ENCODE measurements at regions not wholly inside any gene's neighbourhood (a gene's known extent, or its start where the extent isn't known, plus 50 kb on each side); places are given as distances from the start of the nearest gene placed in this dataset.

GRCh38 chr2:234308073-234308812 lies 188.6 kb downstream of the ARL4C start:
- in situ Hi-C loops (cut with MboI; ENCODE audit: low pct_ligation_motif_present in 1 of 4, low pct_unique_long_range_greater_than_20kb in 1 of 4, low sequenced_read_pairs in 3 of 4) (no loop called here), intact Hi-C loops (cut with DNase I; ENCODE audit: low total_unique reads) (no loop called here)
- 60 to 88% methylated on average over 2 to 7 of the region's 7 CpGs for WGBS, 2 donors (ENCODE audit: low coverage in 1 of 2)
- H3K27ac ChIP-seq: peak overlapping the region; percentile 23 to 66 (median 39)
- H3K27me3 ChIP-seq: no peaks in the 10 kb centered on the region
- no peak overlapping the region for H3K4me3 ChIP-seq
- DNase-seq: no peak
- TF ChIP-seq CTCF (IDR thresholded peaks at IDR 0.05) (no peak), POLR2A (IDR thresholded peaks at IDR 0.05) (no peak)
- no peaks in the 10 kb centered on the region for H3K4me1 ChIP-seq
- no peaks in the 10 kb centered on the region for H3K36me3 ChIP-seq
- no peaks in the 10 kb centered on the region for H3K9me3 ChIP-seq

- WGBS, 2 donors (ENCODE audit: low coverage in 1 of 2): 89% methylated on average over 4 of the region's 4 CpGs; no CpG with 5 or more reads in 1 of the 2 donors
- H3K4me3 ChIP-seq: no peak overlapping the region
- no peaks in the 10 kb centered on the region for H3K9me3 ChIP-seq
- TF ChIP-seq CTCF (IDR thresholded peaks at IDR 0.05) (no peak), POLR2AphosphoS5 (IDR thresholded peaks at IDR 0.05) (no peak), EP300 (IDR thresholded peaks at IDR 0.05; ENCODE audit: low read depth) (no peak), POLR2A (IDR thresholded peaks at IDR 0.05) (no peak)
- DNase-seq: no peak
- in situ Hi-C loops (cut with MboI; ENCODE audit: low pct_ligation_motif_present in 1 of 4, low pct_unique_long_range_greater_than_20kb in 1 of 4, low sequenced_read_pairs in 3 of 4) (no loop called here), intact Hi-C loops (cut with DNase I; ENCODE audit: low total_unique reads) (no loop called here)
- no peaks in the 10 kb centered on the region for H3K27me3 ChIP-seq
- no peaks in the 10 kb centered on the region for H3K36me3 ChIP-seq
- H3K4me1 ChIP-seq: no peaks in the 10 kb centered on the region
- H3K27ac ChIP-seq: no peak overlapping the region
Observed at GRCh38 chr2:234307322-234307961, 189.4 kb downstream of the ARL4C start.

GRCh38 chr2:234306426-234307173 lies 190.3 kb downstream of the ARL4C start:
- Histone ChIP-seq H3K4me3 (no peak overlapping the region), H3K4me1 (no peaks in the 10 kb centered on the region), H3K36me3 (no peaks in the 10 kb centered on the region), H3K27ac (no peak overlapping the region), H3K27me3 (no peaks in the 10 kb centered on the region), H3K9me3 (no peaks in the 10 kb centered on the region)
- TF ChIP-seq CTCF (IDR thresholded peaks at IDR 0.05): no peak
- TF ChIP-seq EP300 (IDR thresholded peaks at IDR 0.05; ENCODE audit: low read depth): no peak
- TF ChIP-seq POLR2A (IDR thresholded peaks at IDR 0.05): no peak
- no peak for TF ChIP-seq POLR2AphosphoS5 (IDR thresholded peaks at IDR 0.05)
- WGBS, 2 donors (ENCODE audit: low coverage in 1 of 2): 90 to 100% methylated on average over 4 to 9 of the region's 9 CpGs
- in situ Hi-C loops (cut with MboI; ENCODE audit: low pct_ligation_motif_present in 1 of 4, low pct_unique_long_range_greater_than_20kb in 1 of 4, low sequenced_read_pairs in 3 of 4) (no loop called here), intact Hi-C loops (cut with DNase I; ENCODE audit: low total_unique reads) (no loop called here)
- no peak for DNase-seq

GRCh38 chr2:234305846-234306245 lies 191.0 kb downstream of the ARL4C start:
- no peak overlapping the region for H3K27ac ChIP-seq
- in situ Hi-C loops (cut with MboI; ENCODE audit: low pct_ligation_motif_present in 1 of 4, low pct_unique_long_range_greater_than_20kb in 1 of 4, low sequenced_read_pairs in 3 of 4): no loop called here
- H3K4me1 ChIP-seq: peaks cover 0 to 4% (median 0%) of the 10 kb centered on the region in 4 donors
- no peak for TF ChIP-seq EP300 (IDR thresholded peaks at IDR 0.05; ENCODE audit: low read depth)
- TF ChIP-seq POLR2AphosphoS5 (IDR thresholded peaks at IDR 0.05): no peak
- WGBS, 2 donors (ENCODE audit: low coverage in 1 of 2): 51 to 85% methylated on average over 3 to 4 of the region's 4 CpGs
- intact Hi-C loops (cut with DNase I; ENCODE audit: low total_unique reads): no loop called here
- H3K36me3 ChIP-seq: no peaks in the 10 kb centered on the region
- H3K9me3 ChIP-seq: no peaks in the 10 kb centered on the region
- no peaks in the 10 kb centered on the region for H3K27me3 ChIP-seq
- DNase-seq: no peak
- H3K4me3 ChIP-seq: no peak overlapping the region

Measured in transverse colon (tissue), 4 donors.